ENCODE measurements at regions not wholly inside any gene's neighbourhood (a gene's known extent, or its start where the extent isn't known, plus 50 kb on each side); places are given as distances from the start of the nearest gene placed in this dataset.

- H3K4me3 ChIP-seq (ENCODE audit: low read depth, low read length): no peak overlapping the region
- TF ChIP-seq, protein P1, sequence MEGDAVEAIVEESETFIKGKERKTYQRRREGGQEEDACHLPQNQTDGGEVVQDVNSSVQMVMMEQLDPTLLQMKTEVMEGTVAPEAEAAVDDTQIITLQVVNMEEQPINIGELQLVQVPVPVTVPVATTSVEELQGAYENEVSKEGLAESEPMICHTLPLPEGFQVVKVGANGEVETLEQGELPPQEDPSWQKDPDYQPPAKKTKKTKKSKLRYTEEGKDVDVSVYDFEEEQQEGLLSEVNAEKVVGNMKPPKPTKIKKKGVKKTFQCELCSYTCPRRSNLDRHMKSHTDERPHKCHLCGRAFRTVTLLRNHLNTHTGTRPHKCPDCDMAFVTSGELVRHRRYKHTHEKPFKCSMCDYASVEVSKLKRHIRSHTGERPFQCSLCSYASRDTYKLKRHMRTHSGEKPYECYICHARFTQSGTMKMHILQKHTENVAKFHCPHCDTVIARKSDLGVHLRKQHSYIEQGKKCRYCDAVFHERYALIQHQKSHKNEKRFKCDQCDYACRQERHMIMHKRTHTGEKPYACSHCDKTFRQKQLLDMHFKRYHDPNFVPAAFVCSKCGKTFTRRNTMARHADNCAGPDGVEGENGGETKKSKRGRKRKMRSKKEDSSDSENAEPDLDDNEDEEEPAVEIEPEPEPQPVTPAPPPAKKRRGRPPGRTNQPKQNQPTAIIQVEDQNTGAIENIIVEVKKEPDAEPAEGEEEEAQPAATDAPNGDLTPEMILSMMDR (IDR thresholded peaks at IDR 0.05; ENCODE audit: borderline replicate concordance, insufficient read depth, low read depth, low read length): no peak
Observed at GRCh38 chr2:16526193-16526592, 139.4 kb downstream of the CYRIA start.

DNA sequence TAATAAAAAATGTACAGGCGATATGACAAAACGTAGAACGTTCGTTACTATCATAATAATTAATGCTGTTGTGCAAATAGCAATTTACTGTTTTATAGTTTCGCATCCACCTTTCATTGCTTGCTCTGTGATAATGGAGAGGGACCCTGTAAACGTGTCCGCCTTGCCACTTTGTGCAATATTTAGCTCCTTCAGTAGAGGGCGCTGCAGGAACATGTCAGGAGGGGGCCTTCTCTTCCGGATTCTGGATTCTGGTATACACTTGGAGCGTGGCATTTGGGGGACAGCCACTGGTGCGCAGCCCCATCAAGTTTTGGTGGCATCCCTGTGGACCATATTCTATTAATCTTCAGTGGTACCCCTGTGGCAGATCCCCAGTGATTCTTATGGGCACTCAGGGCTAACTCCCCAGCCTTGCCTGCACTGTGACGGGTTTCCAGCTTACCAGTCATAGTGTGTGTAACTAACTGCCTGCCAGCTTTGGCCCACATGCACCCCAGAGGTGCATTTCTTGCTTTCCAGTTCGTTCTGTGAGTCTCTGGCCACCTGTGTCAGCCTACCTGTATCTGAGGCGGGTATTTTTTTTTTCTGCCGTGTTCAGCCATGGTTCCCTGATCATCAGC, 140.3 kb downstream of the CYRIA start:
- H3K4me3 ChIP-seq (ENCODE audit: low read depth, low read length): no peak overlapping the region

GRCh38 chr2:16523711-16524110, 141.9 kb downstream of the CYRIA start:
- H3K4me3 ChIP-seq (ENCODE audit: low read depth, low read length): no peak overlapping the region
- TF ChIP-seq, protein P1 (IDR thresholded peaks at IDR 0.05; ENCODE audit: borderline replicate concordance, insufficient read depth, low read depth, low read length): no peak

More for the DNA sequence above, 140.3 kb downstream of the CYRIA start:
- TF ChIP-seq, protein P1 (IDR thresholded peaks at IDR 0.05; ENCODE audit: borderline replicate concordance, insufficient read depth, low read depth, low read length): peak; percentile 64; the same call in 1 of the 2 replicates

GRCh38 chr2:16522031-16522831, 143.4 kb downstream of the CYRIA start:
- no peak overlapping the region for H3K4me3 ChIP-seq (ENCODE audit: low read depth, low read length)
- TF ChIP-seq, protein P1 (IDR thresholded peaks at IDR 0.05; ENCODE audit: borderline replicate concordance, insufficient read depth, low read depth, low read length): no peak

GRCh38 chr2:16520891-16521290, 144.7 kb downstream of the CYRIA start:
- TF ChIP-seq, protein P1 (IDR thresholded peaks at IDR 0.05; ENCODE audit: borderline replicate concordance, insufficient read depth, low read depth, low read length): no peak
- H3K4me3 ChIP-seq (ENCODE audit: low read depth, low read length): no peak overlapping the region

DNA sequence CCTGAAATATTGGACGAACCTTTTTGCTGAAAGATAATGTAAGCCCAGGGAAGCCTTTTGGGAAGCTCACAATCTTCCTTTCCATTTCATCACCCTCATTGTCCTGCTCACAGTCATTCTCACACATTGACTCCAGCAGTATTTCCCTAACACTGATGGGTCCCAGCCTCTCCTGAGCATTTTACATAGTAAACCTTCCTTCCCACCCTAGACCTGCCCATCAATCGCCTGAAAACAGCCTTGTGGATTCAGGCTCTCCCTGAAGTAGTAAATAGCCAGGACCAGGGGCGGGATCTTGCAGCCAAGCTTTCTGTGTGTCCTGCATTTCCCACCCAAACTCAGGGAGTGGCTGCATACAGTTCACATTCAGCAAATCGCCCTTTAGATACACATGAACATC, 149.9 kb downstream of the CYRIA start:
- no peak overlapping the region for H3K4me3 ChIP-seq (ENCODE audit: low read depth, low read length)
- TF ChIP-seq, protein P1 (IDR thresholded peaks at IDR 0.05; ENCODE audit: borderline replicate concordance, insufficient read depth, low read depth, low read length): no peak

- H3K4me3 ChIP-seq (ENCODE audit: low read depth, low read length): no peak overlapping the region
- TF ChIP-seq, protein P1 (IDR thresholded peaks at IDR 0.05; ENCODE audit: borderline replicate concordance, insufficient read depth, low read depth, low read length): no peak
Observed at GRCh38 chr2:16513626-16514025, 152.0 kb downstream of the CYRIA start.
